ENCODE measurements at regions not wholly inside any gene's neighbourhood (a gene's known extent, or its start where the extent isn't known, plus 50 kb on each side); places are given as distances from the start of the nearest gene placed in this dataset.

- no peaks in the 10 kb centered on the region for H3K9me1 ChIP-seq (replicated peaks; ENCODE audit: control insufficient read depth, extremely low read depth, insufficient read depth, low read length)
- no peak for FAIRE-seq
- CTCF ChIA-PET: no interaction called here
- H3K27ac ChIP-seq (ENCODE audit: insufficient read depth, low read depth, low read length): no peak overlapping the region
- POLR2A ChIA-PET: no interaction called here
- TF ChIP-seq JUN (IDR thresholded peaks at IDR 0.05; ENCODE audit: borderline replicate concordance, insufficient read depth, insufficient read length, low read depth) (no peak), EZH2 (IDR thresholded peaks at IDR 0.05; ENCODE audit: borderline replicate concordance, low read depth, low read length, severe bottlenecking) (no peak), FOS (IDR thresholded peaks at IDR 0.05; ENCODE audit: borderline replicate concordance, insufficient read depth, low read length) (no peak), GATA2 (IDR thresholded peaks at IDR 0.05; ENCODE audit: insufficient read depth, insufficient read length, low read depth, low read length) (no peak), MYC (IDR thresholded peaks at IDR 0.05; ENCODE audit: low read depth, low read length) (no peak), POLR2A (IDR thresholded peaks at IDR 0.05; ENCODE audit: low read depth, low read length) (no peak), MAX (IDR thresholded peaks at IDR 0.05; ENCODE audit: insufficient read depth, insufficient read length) (no peak), POLR2AphosphoS5 (IDR thresholded peaks at IDR 0.05; ENCODE audit: insufficient read depth, low read depth, low read length) (no peak), CTCF (IDR thresholded peaks at IDR 0.05; ENCODE audit: extremely low read depth in 1 of 2, insufficient read depth in 1 of 2, low read depth in 1 of 2, low read length in 2 of 2) (no peak)
- no peak overlapping the region for H2AFZ ChIP-seq (ENCODE audit: low read depth, low read length)
- H3K27me3 ChIP-seq (ENCODE audit: control insufficient read depth in 2 of 2, insufficient read depth in 2 of 2, low read length in 2 of 2): no peaks in the 10 kb centered on the region
- H3K79me2 ChIP-seq (ENCODE audit: control insufficient read depth, insufficient read depth, low read length): no peaks in the 10 kb centered on the region
- H3K9ac ChIP-seq (replicated peaks; ENCODE audit: extremely low read depth, insufficient read depth, low read length): no peak overlapping the region
- dilution Hi-C loops (cut with MboI; ENCODE audit: extremely low pct_ligation_motif_present, low sequenced_read_pairs): no loop called here
- H3K9me3 ChIP-seq (replicated peaks; ENCODE audit: control insufficient read depth, insufficient read depth, low read length): no peaks in the 10 kb centered on the region
- H3K4me2 ChIP-seq (ENCODE audit: insufficient read depth, low read length): no peak overlapping the region
- no peaks in the 10 kb centered on the region for H3K4me1 ChIP-seq (ENCODE audit: control insufficient read depth, extremely low read depth, insufficient read depth, low read length)
- BruUV-seq (replicated peaks): no TSS peak
- H4K20me1 ChIP-seq (replicated peaks; ENCODE audit: control insufficient read depth, extremely low read depth, insufficient read depth, low read length): no peaks in the 10 kb centered on the region
- intact Hi-C loops (cut with micrococcal nuclease): no loop called here
- no peak overlapping the region for H3K4me3 ChIP-seq (replicated peaks in 1 of 3; ENCODE audit: insufficient read depth in 1 of 3, low read depth in 1 of 3, low read length in 3 of 3)
- no peak for DNase-seq (ENCODE audit: low read depth, low spot score)
- H3K36me3 ChIP-seq (ENCODE audit: control insufficient read depth in 2 of 2, extremely low read depth in 1 of 2, insufficient read depth in 2 of 2, low read length in 2 of 2): no peaks in the 10 kb centered on the region
These were observed 70.1 kb downstream of the PLXNA1 start for GRCh38 chr3:127053026-127053425.
